Stimulated activated CD4-positive, alpha-beta T cell treated with anti-CD3 and anti-CD28 coated beads, Interleukin-15, amount 100 ng/mL, for 24 hours (primary cell): ENCODE measurements at regions not wholly inside any gene's neighbourhood (a gene's known extent, or its start where the extent isn't known, plus 50 kb on each side); places are given as distances from the start of the nearest gene placed in this dataset.

ENCODE experiments used
- DNase-seq: peaks from one replicate; pipeline ENCODE4 v3.0.0-alpha.2; 2020

- no peak for DNase-seq
These were observed 223.7 kb upstream of the ADAMTS5 start for GRCh38 chr21:27190601-27191000.

DNA sequence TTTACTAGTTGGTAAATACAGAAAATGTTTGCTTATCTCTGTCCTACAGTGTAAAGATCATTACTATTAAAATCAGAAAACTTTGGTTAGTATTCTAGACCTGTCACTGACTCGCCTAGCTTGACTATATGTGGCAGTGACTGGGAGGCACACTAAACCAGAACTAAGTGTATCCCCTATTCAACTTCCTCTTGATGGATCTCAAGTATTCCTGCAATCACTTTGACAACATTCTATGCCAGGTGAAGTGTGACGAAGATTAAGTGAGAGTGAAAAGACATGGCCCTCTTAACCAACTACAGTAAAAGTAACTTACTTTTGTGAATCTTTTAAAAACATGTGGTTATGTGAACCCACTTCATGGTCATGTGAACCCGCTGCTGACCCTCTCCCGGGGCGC, 223.0 kb upstream of the ADAMTS5 start:
- DNase-seq, result no peak

DNA sequence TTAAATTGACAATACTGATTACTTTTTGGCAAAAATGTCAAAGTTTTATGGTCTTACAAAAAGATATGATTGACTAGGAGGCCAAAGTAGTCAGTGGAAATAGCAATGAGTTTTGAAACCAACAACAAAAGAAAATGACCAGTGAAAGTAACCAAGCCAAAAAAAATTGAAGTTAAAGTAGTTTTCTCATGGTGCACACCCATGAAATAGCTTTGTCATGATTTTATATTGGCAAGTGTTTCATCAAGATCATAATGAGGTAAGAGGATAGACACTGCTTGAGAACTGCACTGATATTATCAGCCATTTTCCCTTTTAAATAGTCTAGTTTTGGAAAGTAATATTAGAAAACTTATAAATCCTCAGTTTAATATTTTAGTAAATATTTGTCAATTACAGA, 206.2 kb upstream of the ADAMTS5 start:
- DNase-seq, result no peak

DNA sequence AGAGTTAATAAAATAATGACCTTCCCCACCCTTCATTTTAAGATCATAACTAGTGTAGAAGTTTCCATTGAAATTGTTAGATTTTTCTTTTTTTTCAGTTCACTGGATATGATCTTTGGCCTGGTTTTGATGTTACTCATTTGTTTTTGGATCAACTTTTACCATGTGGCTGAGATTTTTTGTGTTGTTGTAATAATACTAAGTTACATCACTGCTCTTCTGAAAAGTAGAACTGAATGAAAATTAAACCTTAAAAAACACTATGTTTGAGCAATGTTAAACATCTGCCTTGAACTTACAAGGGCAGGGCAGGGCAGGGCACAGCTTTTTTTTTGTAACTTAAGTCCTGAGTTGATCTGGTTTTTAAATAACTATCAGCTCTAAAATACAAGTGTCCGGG, 204.8 kb upstream of the ADAMTS5 start:
- DNase-seq, result no peak

GRCh38 chr21:27168084-27168483, 201.2 kb upstream of the ADAMTS5 start:
- no peak for DNase-seq

- no peak for DNase-seq
These were observed 197.6 kb upstream of the ADAMTS5 start for GRCh38 chr21:27164208-27165177.

DNA sequence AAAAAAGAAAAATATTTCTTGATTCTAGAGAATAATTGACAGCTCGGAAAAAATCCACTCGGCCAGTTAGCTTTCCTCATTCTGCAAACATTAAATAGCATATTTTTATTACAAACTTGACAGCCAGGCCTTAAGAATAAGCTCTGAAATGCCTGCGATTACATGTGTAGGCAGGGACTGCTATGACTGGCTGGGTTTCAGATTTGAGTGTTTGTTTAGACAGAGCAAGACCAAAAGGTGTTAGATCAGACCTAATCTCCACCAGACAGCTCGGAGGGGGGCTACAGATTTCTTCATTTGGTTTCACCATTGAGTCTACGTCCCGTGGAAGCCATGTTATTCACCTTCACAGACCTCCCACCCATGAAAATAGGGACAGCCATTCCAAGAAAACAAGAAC, 192.1 kb upstream of the ADAMTS5 start:
- no peak for DNase-seq

- no peak for DNase-seq
These were observed 190.2 kb upstream of the ADAMTS5 start for GRCh38 chr21:27157097-27157496.

GRCh38 chr21:27156666-27157065, 189.8 kb upstream of the ADAMTS5 start:
- DNase-seq, result no peak

- no peak for DNase-seq
These were observed 188.2 kb upstream of the ADAMTS5 start for GRCh38 chr21:27155130-27155500.

DNA sequence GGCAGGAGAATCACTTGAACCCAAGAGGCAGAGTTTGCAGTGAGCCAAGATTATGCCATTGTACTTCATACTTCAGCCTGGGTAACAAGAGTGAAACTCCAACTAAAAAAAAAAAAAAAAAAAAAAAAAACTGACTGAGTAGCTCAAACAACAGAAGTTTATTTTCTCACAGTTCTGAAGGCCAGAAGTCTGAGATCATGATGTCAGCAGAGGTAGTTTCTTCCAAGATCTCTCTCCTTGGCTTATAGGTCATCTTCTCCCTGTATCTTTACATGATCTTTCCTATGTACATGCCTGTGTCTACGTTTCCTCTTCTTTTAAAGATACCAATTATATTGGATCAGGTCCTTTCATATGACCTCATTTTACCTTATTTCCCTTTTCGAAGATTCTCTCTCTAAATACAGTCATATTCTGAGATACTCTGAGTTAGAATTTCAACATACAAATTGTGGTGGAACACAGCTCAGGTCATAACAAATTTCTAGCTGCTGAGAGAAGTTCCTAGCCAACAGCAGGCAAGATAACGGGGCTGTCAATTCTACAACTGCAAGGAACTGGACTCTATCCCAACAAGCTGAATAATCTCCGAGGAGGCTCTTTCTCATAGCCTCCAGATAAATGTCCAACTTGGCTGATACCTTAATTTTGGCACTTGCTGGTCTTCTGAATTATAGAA, 187.7 kb upstream of the ADAMTS5 start:
- no peak for DNase-seq

DNA sequence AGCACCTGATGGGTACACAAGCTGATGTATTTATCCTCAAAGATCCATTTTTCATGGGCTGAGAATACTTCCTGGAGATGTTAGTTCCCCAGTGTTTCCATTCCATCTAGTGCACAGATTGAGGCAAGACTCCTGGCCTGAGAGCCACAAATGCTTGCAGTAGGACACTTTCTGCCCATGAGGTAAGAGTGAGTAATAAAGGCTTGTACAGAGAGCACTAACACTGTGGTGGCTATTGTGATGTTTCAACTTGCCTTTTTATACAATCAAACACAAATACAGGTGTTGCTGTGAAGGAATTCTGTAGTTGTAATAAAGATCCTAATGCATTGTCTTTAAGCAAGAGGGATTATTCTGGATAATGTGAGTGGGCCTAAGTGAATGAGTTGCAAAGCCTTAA, 186.1 kb upstream of the ADAMTS5 start:
- DNase-seq, result no peak

DNA sequence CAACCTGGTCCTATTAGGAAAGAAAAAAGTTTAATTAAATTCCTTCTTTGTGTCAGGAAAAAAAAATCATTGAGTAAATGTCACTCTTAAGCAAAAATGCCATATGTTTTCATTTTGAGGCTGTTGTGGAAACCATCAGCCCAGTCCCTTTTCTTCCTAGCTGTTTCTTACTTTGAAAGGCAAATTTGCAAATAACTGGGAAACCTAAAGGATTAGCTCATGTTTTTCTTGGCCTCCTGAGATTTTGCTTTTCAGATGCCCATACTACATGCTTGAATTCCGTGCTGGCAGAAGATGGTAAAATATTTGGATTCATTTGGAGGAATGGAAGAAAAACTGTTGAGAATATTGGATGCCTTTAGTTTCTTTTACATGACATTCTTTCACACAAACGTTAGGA, 182.1 kb upstream of the ADAMTS5 start:
- no peak for DNase-seq

GRCh38 chr21:27146268-27146667, 179.4 kb upstream of the ADAMTS5 start:
- DNase-seq, result no peak

GRCh38 chr21:27145134-27145798, 178.4 kb upstream of the ADAMTS5 start:
- DNase-seq, result no peak

DNA sequence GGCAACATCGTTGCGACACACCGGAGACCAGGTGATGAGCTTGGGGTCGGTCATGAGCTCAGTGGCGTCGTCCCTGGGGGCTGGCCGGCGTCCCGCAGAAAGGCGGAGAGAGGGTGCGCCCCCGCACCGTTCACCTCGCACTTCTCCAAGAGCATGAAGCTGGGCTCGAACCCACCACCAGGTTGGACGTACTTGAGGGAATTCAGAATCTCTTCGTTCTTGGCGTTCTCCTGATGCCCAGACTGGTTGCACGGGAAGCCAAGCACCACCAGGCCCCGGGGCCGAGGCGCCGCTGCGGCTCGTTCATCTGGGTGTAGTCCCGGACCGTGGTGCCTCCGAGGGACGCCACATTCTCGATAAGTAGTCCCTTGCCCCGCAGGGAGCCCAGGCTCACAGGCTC, 176.6 kb upstream of the ADAMTS5 start:
- no peak for DNase-seq

- no peak for DNase-seq
These were observed 172.6 kb upstream of the ADAMTS5 start for GRCh38 chr21:27139526-27139925.

GRCh38 chr21:27134516-27134915, 167.6 kb upstream of the ADAMTS5 start:
- no peak for DNase-seq

GRCh38 chr21:27132266-27132665, 165.4 kb upstream of the ADAMTS5 start:
- DNase-seq, result no peak

- no peak for DNase-seq
These were observed 163.3 kb upstream of the ADAMTS5 start for GRCh38 chr21:27130154-27130553.

GRCh38 chr21:27129694-27130093, 162.8 kb upstream of the ADAMTS5 start:
- no peak for DNase-seq

DNA sequence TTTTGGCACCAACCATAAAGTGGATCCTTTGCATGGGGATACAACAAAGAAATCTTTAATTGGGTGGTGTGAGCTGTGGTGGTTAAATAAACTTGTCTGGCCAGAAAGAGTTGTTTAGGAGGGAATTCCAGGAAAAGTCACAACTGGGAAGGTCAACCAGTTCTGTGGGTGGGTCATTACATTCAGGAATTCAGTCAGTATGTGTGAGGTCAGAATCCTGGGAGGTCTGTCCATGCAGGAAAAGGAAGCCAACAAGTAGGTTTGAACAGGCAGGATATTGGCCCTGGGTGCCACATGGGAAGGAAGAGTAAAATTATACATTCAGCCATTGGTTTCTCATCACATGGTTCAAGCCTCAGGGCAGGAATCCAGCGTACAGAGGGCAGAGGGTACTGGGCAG, 162.3 kb upstream of the ADAMTS5 start:
- no peak for DNase-seq

DNA sequence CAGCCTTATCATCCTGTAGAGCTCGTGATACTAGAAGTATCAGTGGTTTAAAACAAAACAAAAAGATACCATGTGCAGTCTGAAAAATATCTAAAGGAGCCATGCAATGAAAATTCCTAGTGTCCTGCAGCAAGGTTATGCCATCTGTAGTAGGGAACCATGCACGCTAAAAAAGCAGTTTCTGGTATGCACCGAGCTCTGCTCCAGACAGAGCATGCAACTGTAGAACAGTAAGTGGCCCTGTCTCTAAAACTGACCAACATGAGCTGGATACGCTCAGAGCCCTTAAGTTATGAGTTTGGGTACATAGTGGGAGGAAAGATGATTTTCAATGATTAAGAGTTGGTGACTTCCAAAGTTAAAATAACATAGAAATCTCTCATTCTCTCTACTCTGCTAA, 159.3 kb upstream of the ADAMTS5 start:
- no peak for DNase-seq

GRCh38 chr21:27122686-27123085, 155.8 kb upstream of the ADAMTS5 start:
- no peak for DNase-seq
